OCI-LY7 (cell line): ENCODE measurements at regions not wholly inside any gene's neighbourhood (a gene's known extent, or its start where the extent isn't known, plus 50 kb on each side); places are given as distances from the start of the nearest gene placed in this dataset.

Source experiments
- BruUV-seq: library from RNA; stranded (reverse); fragments of 400-500 nt; replicated peaks from 2 replicates; lab custom pipeline; 2021; lab: Mats Ljungman, UMichigan
- CTCF ChIA-PET: fragments of 300-600 bp; sonication (Branson Sonifier 250); formaldehyde crosslinking; loops from one replicate; lab custom pipeline; 2022; ENCODE audit warnings: antibody characterized with exemption; ENCODE audit not compliant: unreplicated experiment; lab: Charles Lee
- POLR2A ChIA-PET: fragments of 300-600 bp; sonication (Branson Sonifier 250); formaldehyde crosslinking; loops from one replicate; lab custom pipeline; 2022; ENCODE audit warnings: antibody characterized with exemption; lab: Charles Lee
- DNase-seq: peaks from one replicate; pipeline ENCODE4 v3.0.0-alpha.2; 2015; ENCODE audit warnings: low spot score
- H2AFZ ChIP-seq: fragments of 200-600 bp; sonication (generic), shearing (Covaris generic); 2 replicates; pipeline ENCODE4 v1.6.1; 2014; ENCODE audit warnings: mild to moderate bottlenecking, antibody characterized with exemption, low read length, moderate library complexity
- H3K27ac ChIP-seq: fragments of 200-600 bp; sonication (generic); 2 replicates; pipeline ENCODE4 v1.5.1; 2014; ENCODE audit warnings: mixed run types, low read depth, mild to moderate bottlenecking, moderate library complexity, low read length, inconsistent platforms; ENCODE audit not compliant: poor library complexity, severe bottlenecking
- H3K36me3 ChIP-seq: fragments of 200-600 bp; sonication (generic); 2 replicates; pipeline ENCODE4 v1.6.1; 2014; ENCODE audit warnings: mild to moderate bottlenecking, antibody characterized with exemption, low read length, moderate library complexity, mixed read lengths; ENCODE audit not compliant: insufficient read depth
- H3K4me1 ChIP-seq: fragments of 200-600 bp; sonication (generic); 2 replicates; pipeline ENCODE4 v1.5.1; 2014; ENCODE audit warnings: mild to moderate bottlenecking, low read length; ENCODE audit not compliant: insufficient read depth, poor library complexity, severe bottlenecking
- H3K4me2 ChIP-seq: fragments of 200-600 bp; sonication (generic); 2 replicates; pipeline ENCODE4 v1.6.1; 2014; ENCODE audit warnings: mild to moderate bottlenecking, low read length
- H3K4me3 ChIP-seq: fragments of 200-600 bp; sonication (generic); 2 replicates; pipeline ENCODE4 v1.5.1; 2014; ENCODE audit warnings: mild to moderate bottlenecking, low read depth, low read length; ENCODE audit not compliant: poor library complexity, severe bottlenecking
- H3K79me2 ChIP-seq: fragments of 200-600 bp; sonication (generic); 2 replicates; pipeline ENCODE4 v1.6.1; 2016; ENCODE audit warnings: low read depth, mild to moderate bottlenecking, low read length, moderate library complexity, mixed read lengths; ENCODE audit not compliant: insufficient read depth
- H3K9me2 ChIP-seq: fragments of 200-600 bp; sonication (generic); 2 replicates; pipeline ENCODE4 v1.6.1; 2016; ENCODE audit warnings: mild to moderate bottlenecking, low read length, mixed read lengths; ENCODE audit not compliant: insufficient read depth
- H3K9me3 ChIP-seq: fragments of 200-600 bp; sonication (generic); 2 replicates; pipeline ENCODE4 v1.6.1; 2014; ENCODE audit warnings: mild to moderate bottlenecking, mixed run types, low read length, mixed read lengths
- H4K20me1 ChIP-seq: fragments of 200-600 bp; sonication (generic); 2 replicates; pipeline ENCODE4 v1.6.1; 2014; ENCODE audit warnings: mild to moderate bottlenecking, antibody characterized with exemption, low read length, moderate library complexity, mixed read lengths; ENCODE audit not compliant: insufficient read depth
- EZH2phosphoT487 ChIP-seq: fragments of 200-600 bp; sonication (generic); IDR thresholded peaks from 2 replicates; pipeline ENCODE4 v1.6.1; 2018; ENCODE audit warnings: low read depth, borderline replicate concordance, mild to moderate bottlenecking, mixed run types, antibody characterized with exemption, low read length, moderate library complexity, mixed read lengths
- intact Hi-C: fragments of 100-400 bp; cut with micrococcal nuclease; formaldehyde crosslinking; loops from one replicate; pipeline ENCODE4 v1.10.0; 2022; ENCODE audit not compliant: unreplicated experiment
- TF ChIP-seq, protein P1 (sequence below): fragments of 200-600 bp; sonication (generic); conservative IDR thresholded peaks from 2 replicates; pipeline ENCODE4 v1.5.1; 2014; ENCODE audit warnings: mild to moderate bottlenecking, antibody characterized with exemption, low read length, moderate library complexity, mixed read lengths

DNA sequence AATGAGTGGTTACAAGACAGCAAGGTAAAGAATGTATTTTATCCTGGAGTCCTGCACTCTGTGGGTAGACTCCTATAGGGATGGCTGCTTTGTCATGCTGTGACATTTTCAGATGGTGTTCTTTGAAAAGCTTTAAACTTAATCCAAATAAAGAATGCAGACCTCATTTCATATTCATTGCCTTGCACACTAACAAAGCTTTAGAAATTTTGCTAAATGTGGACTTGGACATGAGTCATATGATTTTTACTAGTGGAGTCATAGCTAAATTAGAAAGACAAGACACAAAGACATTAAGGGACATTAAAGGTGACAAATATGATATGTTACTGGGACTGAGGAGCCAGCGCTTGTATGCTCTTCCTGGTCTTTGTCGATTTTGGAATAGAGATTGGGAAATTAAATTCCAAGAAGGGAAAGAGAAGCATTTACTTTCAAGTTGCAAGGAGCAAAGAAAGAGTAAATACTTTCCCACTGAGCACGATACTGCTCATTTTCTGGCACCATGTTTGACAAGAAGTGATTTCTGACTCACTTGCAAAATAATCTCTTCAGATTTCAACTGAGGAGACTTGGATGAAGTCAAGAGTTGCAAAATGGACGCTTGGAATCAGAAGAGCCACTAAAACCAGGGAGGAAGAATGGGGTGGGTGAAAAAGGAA is 152.9 kb upstream of the MYOCD start:
- H4K20me1 ChIP-seq = no peaks in the 10 kb centered on the region
- no peaks in the 10 kb centered on the region for H3K4me1 ChIP-seq
- no peak for TF ChIP-seq EZH2phosphoT487
- TF ChIP-seq, protein P1, sequence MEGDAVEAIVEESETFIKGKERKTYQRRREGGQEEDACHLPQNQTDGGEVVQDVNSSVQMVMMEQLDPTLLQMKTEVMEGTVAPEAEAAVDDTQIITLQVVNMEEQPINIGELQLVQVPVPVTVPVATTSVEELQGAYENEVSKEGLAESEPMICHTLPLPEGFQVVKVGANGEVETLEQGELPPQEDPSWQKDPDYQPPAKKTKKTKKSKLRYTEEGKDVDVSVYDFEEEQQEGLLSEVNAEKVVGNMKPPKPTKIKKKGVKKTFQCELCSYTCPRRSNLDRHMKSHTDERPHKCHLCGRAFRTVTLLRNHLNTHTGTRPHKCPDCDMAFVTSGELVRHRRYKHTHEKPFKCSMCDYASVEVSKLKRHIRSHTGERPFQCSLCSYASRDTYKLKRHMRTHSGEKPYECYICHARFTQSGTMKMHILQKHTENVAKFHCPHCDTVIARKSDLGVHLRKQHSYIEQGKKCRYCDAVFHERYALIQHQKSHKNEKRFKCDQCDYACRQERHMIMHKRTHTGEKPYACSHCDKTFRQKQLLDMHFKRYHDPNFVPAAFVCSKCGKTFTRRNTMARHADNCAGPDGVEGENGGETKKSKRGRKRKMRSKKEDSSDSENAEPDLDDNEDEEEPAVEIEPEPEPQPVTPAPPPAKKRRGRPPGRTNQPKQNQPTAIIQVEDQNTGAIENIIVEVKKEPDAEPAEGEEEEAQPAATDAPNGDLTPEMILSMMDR = no peak
- DNase-seq = no peak
- H3K36me3 ChIP-seq = no peaks in the 10 kb centered on the region
- H3K4me2 ChIP-seq = no peak overlapping the region
- H3K27ac ChIP-seq = no peak overlapping the region
- H3K4me3 ChIP-seq = no peak overlapping the region
- POLR2A ChIA-PET = interaction anchor here (0.5 kb wide), 1 partner anchor 13 kb away, joined by 3 read pairs; no protein-coding TSS in a partner anchor
- no peaks in the 10 kb centered on the region for H3K79me2 ChIP-seq
- H3K9me3 ChIP-seq = no peaks in the 10 kb centered on the region
- CTCF ChIA-PET = no interaction called here
- H3K9me2 ChIP-seq = no peaks in the 10 kb centered on the region
- intact Hi-C loops = no loop called here
- no TSS peak for BruUV-seq
- H2AFZ ChIP-seq = no peak overlapping the region

DNA sequence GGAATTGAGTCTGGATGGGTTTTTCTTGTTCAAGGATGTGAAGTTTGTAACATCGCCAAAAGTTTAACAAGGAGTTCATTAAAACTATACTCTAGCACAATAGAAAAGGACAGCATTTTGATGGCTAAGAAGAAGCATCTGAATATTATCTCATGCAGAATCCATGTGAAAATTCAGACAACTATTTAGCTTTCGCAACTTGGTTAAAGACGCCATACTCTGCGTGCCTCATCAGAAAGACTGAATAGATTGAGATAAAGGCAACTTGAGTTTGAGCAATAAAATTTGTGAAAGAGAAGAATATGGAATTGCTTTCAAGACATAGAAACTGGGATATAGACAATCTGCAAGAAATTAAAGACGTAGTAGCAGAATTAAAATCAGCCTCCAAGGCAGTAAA is 151.1 kb upstream of the MYOCD start:
- CTCF ChIA-PET = no interaction called here
- Histone ChIP-seq H4K20me1 (no peaks in the 10 kb centered on the region), H3K9me2 (no peaks in the 10 kb centered on the region), H3K36me3 (no peaks in the 10 kb centered on the region), H3K79me2 (no peaks in the 10 kb centered on the region), H3K4me1 (no peaks in the 10 kb centered on the region), H2AFZ (no peak overlapping the region), H3K4me2 (no peak overlapping the region), H3K9me3 (no peaks in the 10 kb centered on the region), H3K4me3 (no peak overlapping the region), H3K27ac (no peak overlapping the region)
- intact Hi-C loops = no loop called here
- BruUV-seq = no TSS peak
- DNase-seq = no peak
- TF ChIP-seq, protein P1 = no peak
- no peak for TF ChIP-seq EZH2phosphoT487
- POLR2A ChIA-PET = no interaction called here

DNA sequence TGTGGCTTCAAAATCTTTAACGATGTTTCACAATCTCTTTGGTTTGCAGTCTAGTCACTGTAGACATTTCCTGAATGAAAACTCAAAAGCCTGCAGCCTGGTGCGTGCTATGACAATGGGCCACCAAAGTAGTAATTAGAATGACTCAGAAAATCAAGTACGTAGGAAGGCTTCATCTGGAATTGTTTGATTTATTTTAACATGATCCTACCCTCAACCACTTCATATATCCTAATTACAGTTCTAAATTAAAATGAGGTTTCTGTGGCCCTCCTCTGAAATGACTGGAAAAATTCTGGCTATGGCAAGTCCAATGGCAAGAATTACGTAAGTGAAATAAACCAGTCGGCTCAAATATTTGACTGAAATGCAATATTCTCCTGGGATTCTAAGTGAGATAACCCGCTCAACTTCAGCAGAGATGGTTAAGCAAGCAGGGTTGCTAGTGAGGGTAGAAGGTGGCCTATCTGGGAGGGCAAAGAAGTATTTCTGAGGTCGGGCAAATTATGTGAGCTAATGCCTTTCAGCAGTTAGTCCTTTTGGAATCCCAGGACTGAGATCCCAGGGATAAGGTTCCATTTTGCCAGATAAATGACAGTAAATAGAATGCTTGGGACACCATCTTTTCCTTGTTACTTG is 145.6 kb upstream of the MYOCD start:
- intact Hi-C loops = no loop called here
- ChIA-PET POLR2A (no interaction called here), CTCF (no interaction called here)
- Histone ChIP-seq H3K4me3 (no peak overlapping the region), H3K27ac (no peak overlapping the region), H3K4me2 (no peak overlapping the region), H3K4me1 (no peaks in the 10 kb centered on the region), H3K9me2 (no peaks in the 10 kb centered on the region), H3K36me3 (no peaks in the 10 kb centered on the region), H4K20me1 (no peaks in the 10 kb centered on the region), H3K9me3 (no peaks in the 10 kb centered on the region), H2AFZ (no peak overlapping the region), H3K79me2 (no peaks in the 10 kb centered on the region)
- BruUV-seq = no TSS peak
- DNase-seq = no peak
- no peak for TF ChIP-seq EZH2phosphoT487
- TF ChIP-seq, protein P1 = no peak
